HCT116 (cell line): ENCODE measurements at regions not wholly inside any gene's neighbourhood (a gene's known extent, or its start where the extent isn't known, plus 50 kb on each side); places are given as distances from the start of the nearest gene placed in this dataset.

ENCODE experiments used
- ATAC-seq: fragments of 200-7000 bp; cut with Tn5 transposase; 2 replicates; pipeline ENCODE4 v1.9.1; 2020; ENCODE audit warnings: mild to moderate bottlenecking, moderate library complexity
- BruUV-seq: library from RNA; stranded (reverse); fragments of 400-500 nt; replicated peaks from 2 replicates; lab custom pipeline; 2021; lab: Mats Ljungman, UMichigan
- CTCF ChIA-PET: fragments of 300-600 bp; sonication (Branson Sonifier 250); formaldehyde crosslinking; loops from one replicate; lab custom pipeline; 2021; ENCODE audit warnings: antibody characterized with exemption; lab: Charles Lee
- POLR2A ChIA-PET: fragments of 300-600, 350-600 bp; sonication (Branson Sonifier 250); formaldehyde crosslinking; loops from one replicate; lab custom pipeline; 2021; ENCODE audit warnings: antibody characterized with exemption; lab: Charles Lee
- RAD21 ChIA-PET, 2 experiments: fragments of 300-600 bp; sonication (Branson Sonifier 250); formaldehyde crosslinking; loops; one replicate each; lab custom pipeline; 2023; ENCODE audit warnings: low total read pairs in 2 of 2; ENCODE audit not compliant: uncharacterized antibody in 2 of 2, unreplicated experiment in 2 of 2, low non-redundant PET in 1 of 2; lab: Charles Lee
- DNase-seq: peaks from one replicate; pipeline ENCODE4 v3.0.0-alpha.2; 2010; ENCODE audit warnings: low read depth, low spot score
- H2AFZ ChIP-seq: fragments of 200-600 bp; shearing (Covaris generic), sonication (generic); 2 replicates; pipeline ENCODE4 v1.6.1; 2017; ENCODE audit warnings: low read depth, mixed run types, mixed read lengths, antibody characterized with exemption, low read length; ENCODE audit not compliant: poor library complexity, severe bottlenecking
- H3K27ac ChIP-seq: 2 replicates; pipeline ENCODE4 v1.5.1; 2012; ENCODE audit warnings: low read depth, low read length
- H3K27me3 ChIP-seq: fragments of 200-600 bp; sonication (generic); 2 replicates; pipeline ENCODE4 v1.6.1; 2016; ENCODE audit warnings: mixed run types, low read length, mixed read lengths; ENCODE audit not compliant: insufficient read depth
- H3K36me3 ChIP-seq, 2 experiments: fragments of 200-500 bp in 1 of 2; fragments of 200-600 bp in 1 of 2; sonication (Bioruptor generic) in 1 of 2; sonication (generic) in 1 of 2; 2 replicates each; pipeline versions ENCODE4 v1.5.1 to v1.6.1; 2014 to 2016; ENCODE audit warnings: low read length in 2 of 2, inconsistent platforms in 1 of 2, mixed read lengths in 1 of 2, mixed run types in 1 of 2; ENCODE audit not compliant: insufficient read depth in 2 of 2, control insufficient read depth in 1 of 2
- H3K4me1 ChIP-seq, 2 experiments: fragments of 200-600 bp in 1 of 2; sonication (generic) in 1 of 2; 2 replicates each; pipeline versions ENCODE4 v1.5.1 to v1.6.1; 2012 to 2017; ENCODE audit warnings: low read length in 2 of 2, inconsistent platforms in 1 of 2, mild to moderate bottlenecking in 1 of 2, mixed read lengths in 1 of 2, mixed run types in 1 of 2, moderate library complexity in 1 of 2; ENCODE audit not compliant: insufficient read depth in 2 of 2, control insufficient read depth in 1 of 2
- H3K4me2 ChIP-seq: fragments of 200-600 bp; sonication (generic); 2 replicates; pipeline ENCODE4 v1.6.1; 2017; ENCODE audit warnings: mixed run types, low read length, mixed read lengths
- H3K4me3 ChIP-seq, 2 experiments: fragments of 200-600 bp in 1 of 2; sonication (generic) in 1 of 2; replicated peaks in 1 of 2; 2 replicates each; pipeline ENCODE4 v1.5.1; 2011 to 2016; ENCODE audit warnings: low read length in 2 of 2, control low read depth in 1 of 2, low read depth in 1 of 2, mild to moderate bottlenecking in 1 of 2, mixed read lengths in 1 of 2, mixed run types in 1 of 2
- H3K79me2 ChIP-seq: fragments of 200-600 bp; sonication (generic); 2 replicates; pipeline ENCODE4 v1.6.1; 2017; ENCODE audit warnings: mild to moderate bottlenecking, mixed run types, low read length, moderate library complexity, mixed read lengths; ENCODE audit not compliant: insufficient read depth
- H3K9ac ChIP-seq: fragments of 200-600 bp; sonication (generic); 2 replicates; pipeline ENCODE4 v1.6.1; 2016; ENCODE audit warnings: low read length, mixed read lengths
- H3K9me2 ChIP-seq: fragments of 200-600 bp; sonication (generic), shearing (Covaris generic); 2 replicates; pipeline ENCODE4 v1.6.1; 2017; ENCODE audit warnings: mixed run types, mild to moderate bottlenecking, moderate library complexity; ENCODE audit not compliant: insufficient read depth
- H3K9me3 ChIP-seq, 2 experiments: fragments of 200-500 bp in 1 of 2; fragments of 200-600 bp in 1 of 2; sonication (Bioruptor generic) in 1 of 2; sonication (generic) in 1 of 2; 2 replicates each; pipeline ENCODE4 v1.6.1; 2014 to 2017; ENCODE audit warnings: low read length in 2 of 2, mixed read lengths in 2 of 2, inconsistent platforms in 1 of 2, low read depth in 1 of 2, mild to moderate bottlenecking in 1 of 2, mixed run types in 1 of 2, moderate library complexity in 1 of 2; ENCODE audit not compliant: control insufficient read depth in 1 of 2, insufficient read depth in 1 of 2
- H4K20me1 ChIP-seq: fragments of 200-600 bp; sonication (generic), shearing (Covaris generic); 2 replicates; pipeline ENCODE4 v1.6.1; 2017; ENCODE audit warnings: mixed run types, mild to moderate bottlenecking, moderate library complexity; ENCODE audit not compliant: insufficient read depth
- CBX3 ChIP-seq: IDR thresholded peaks from 2 replicates; pipeline ENCODE4 v1.6.1; 2012; ENCODE audit warnings: low read depth
- CEBPB ChIP-seq: IDR thresholded peaks from 2 replicates; pipeline ENCODE4 v1.6.1; 2012; ENCODE audit warnings: low read depth
- CTCF ChIP-seq, 3 experiments: fragments of 200-600 bp in 1 of 3; sonication (generic) in 1 of 3; IDR thresholded peaks in 2 of 3; conservative IDR thresholded peaks in 1 of 3; 2 replicates each; pipeline ENCODE4 v1.5.1; 2012 to 2017; ENCODE audit warnings: low read depth in 2 of 3, low read length in 2 of 3, antibody characterized with exemption in 1 of 3, borderline replicate concordance in 1 of 3, control low read depth in 1 of 3, mild to moderate bottlenecking in 1 of 3, mixed read lengths in 1 of 3, mixed run types in 1 of 3, moderate library complexity in 1 of 3; ENCODE audit not compliant: insufficient read depth in 1 of 3
- EGR1 ChIP-seq: IDR thresholded peaks from 2 replicates; pipeline ENCODE4 v1.6.1; 2012; ENCODE audit warnings: low read depth
- EZH2 ChIP-seq: fragments of 200-600 bp; sonication (generic); IDR thresholded peaks from 2 replicates; pipeline ENCODE4 v1.6.1; 2017; ENCODE audit warnings: antibody characterized with exemption, mixed run types
- EZH2phosphoT487 ChIP-seq: fragments of 200-600 bp; IDR thresholded peaks from 2 replicates; pipeline ENCODE4 v1.6.1; 2018; ENCODE audit warnings: antibody characterized with exemption, borderline replicate concordance
- POLR2A ChIP-seq: IDR thresholded peaks from 2 replicates; pipeline ENCODE4 v1.7.0; 2011; ENCODE audit warnings: borderline replicate concordance; ENCODE audit not compliant: insufficient read depth, insufficient read length; ENCODE audit errors: extremely low read depth
- RAD21 ChIP-seq: IDR thresholded peaks from 2 replicates; pipeline ENCODE4 v1.6.1; 2012; ENCODE audit warnings: low read depth, mild to moderate bottlenecking
- REST ChIP-seq: IDR thresholded peaks from 2 replicates; pipeline ENCODE4 v1.6.1; 2012; ENCODE audit warnings: low read depth
- ZNF274 ChIP-seq: fragments of 200-500 bp; sonication (Bioruptor generic); IDR thresholded peaks from 2 replicates; pipeline ENCODE4 v1.6.1; 2014; ENCODE audit warnings: mild to moderate bottlenecking, low read depth, low read length, inconsistent platforms
- intact Hi-C: fragments of 100-400 bp; cut with micrococcal nuclease; formaldehyde crosslinking; loops from 2 replicates; pipeline ENCODE4 v1.10.0; 2022

GRCh38 chr9:73683862-73684591 is 532.4 kb downstream of the ANXA1 start:
- no TSS peak for BruUV-seq

More at GRCh38 chr9:73683862-73684591, 532.4 kb downstream of the ANXA1 start:
- RAD21 ChIA-PET = no interaction called here
- H4K20me1 ChIP-seq = no peaks in the 10 kb centered on the region
- no peak overlapping the region for H3K9ac ChIP-seq
- H3K4me2 ChIP-seq = no peak overlapping the region
- no peak overlapping the region for H3K4me3 ChIP-seq
- no peaks in the 10 kb centered on the region for H3K79me2 ChIP-seq
- peak; percentile 63; the same call in 1 of the 2 replicates for ATAC-seq
- intact Hi-C loops = loop anchor here (2.0 to 5.0 kb wide), 4 partner anchors 887 to 1393 kb away; no protein-coding TSS in a partner anchor
- H3K4me1 ChIP-seq = no peaks in the 10 kb centered on the region
- no peak for TF ChIP-seq ZNF274
- no peak for TF ChIP-seq REST
- peak; percentile 24 to 58 (median 42); a peak in 4 of 6 replicates for TF ChIP-seq CTCF (IDR thresholded peaks at IDR 0.05 in 2 of 3, conservative IDR thresholded peaks at IDR 0.05 in 1 of 3; ENCODE audit: borderline replicate concordance in 1 of 3, insufficient read depth in 1 of 3, low read depth in 2 of 3, low read length in 2 of 3)
- TF ChIP-seq EGR1 = no peak
- no peak for TF ChIP-seq EZH2phosphoT487
- no peak for TF ChIP-seq EZH2
- no peak for TF ChIP-seq CEBPB
- TF ChIP-seq CBX3 = no peak
- TF ChIP-seq RAD21 = peak; percentile 68
- TF ChIP-seq POLR2A = no peak
- TF ChIP-seq, all 23 proteins: peak for 2
- Histone ChIP-seq H3K36me3 (no peaks in the 10 kb centered on the region), H2AFZ (no peak overlapping the region), H3K9me3 (no peaks in the 10 kb centered on the region), H3K27me3 (no peaks in the 10 kb centered on the region), H3K27ac (no peak overlapping the region), H3K9me2 (no peaks in the 10 kb centered on the region)
- CTCF ChIA-PET = interaction anchor here (0.8 to 1.6 kb wide), 2 partner anchors 696 to 927 kb away, joined by 3 to 9 read pairs; no protein-coding TSS in a partner anchor
- DNase-seq = peak; percentile 19
- POLR2A ChIA-PET = no interaction called here
